ENCODE measurements at regions not wholly inside any gene's neighbourhood (a gene's known extent, or its start where the extent isn't known, plus 50 kb on each side); places are given as distances from the start of the nearest gene placed in this dataset.
"Not testable (repeated sequence)": the region's sequence is repeated elsewhere in the genome, so short reads cannot be mapped to it uniquely, and the experiment has no call there.

- Histone ChIP-seq H3K4me2 (no peak overlapping the region), H3K36me3 (ENCODE audit: low read depth) (no peaks in the 10 kb centered on the region), H3K9me3 (ENCODE audit: insufficient read depth, low read depth) (no peaks in the 10 kb centered on the region), H3K4me1 (replicated peaks; ENCODE audit: insufficient read depth) (no peaks in the 10 kb centered on the region), H4K20me1 (ENCODE audit: insufficient read depth) (no peaks in the 10 kb centered on the region), H2AFZ (no peak overlapping the region), H3K9me2 (ENCODE audit: insufficient read depth) (no peaks in the 10 kb centered on the region), H3K27ac (no peak overlapping the region), H3K79me2 (ENCODE audit: low read depth) (no peaks in the 10 kb centered on the region), H3K4me3 (no peak overlapping the region), H3F3A (ENCODE audit: insufficient read depth, low read depth) (no peaks in the 10 kb centered on the region), H3K27me3 (ENCODE audit: insufficient read depth, low read depth) (no peaks in the 10 kb centered on the region)
- CTCF ChIA-PET: no interaction called here
- no TSS peak for BruUV-seq (replicated peaks)
- POLR2A ChIA-PET (ENCODE audit: unreplicated experiment): no interaction called here
- DNase-seq: peak in 1 of 2 experiments; percentile 28
- intact Hi-C loops (cut with micrococcal nuclease; ENCODE audit: unreplicated experiment): no loop called here
- TF ChIP-seq, protein P1, sequence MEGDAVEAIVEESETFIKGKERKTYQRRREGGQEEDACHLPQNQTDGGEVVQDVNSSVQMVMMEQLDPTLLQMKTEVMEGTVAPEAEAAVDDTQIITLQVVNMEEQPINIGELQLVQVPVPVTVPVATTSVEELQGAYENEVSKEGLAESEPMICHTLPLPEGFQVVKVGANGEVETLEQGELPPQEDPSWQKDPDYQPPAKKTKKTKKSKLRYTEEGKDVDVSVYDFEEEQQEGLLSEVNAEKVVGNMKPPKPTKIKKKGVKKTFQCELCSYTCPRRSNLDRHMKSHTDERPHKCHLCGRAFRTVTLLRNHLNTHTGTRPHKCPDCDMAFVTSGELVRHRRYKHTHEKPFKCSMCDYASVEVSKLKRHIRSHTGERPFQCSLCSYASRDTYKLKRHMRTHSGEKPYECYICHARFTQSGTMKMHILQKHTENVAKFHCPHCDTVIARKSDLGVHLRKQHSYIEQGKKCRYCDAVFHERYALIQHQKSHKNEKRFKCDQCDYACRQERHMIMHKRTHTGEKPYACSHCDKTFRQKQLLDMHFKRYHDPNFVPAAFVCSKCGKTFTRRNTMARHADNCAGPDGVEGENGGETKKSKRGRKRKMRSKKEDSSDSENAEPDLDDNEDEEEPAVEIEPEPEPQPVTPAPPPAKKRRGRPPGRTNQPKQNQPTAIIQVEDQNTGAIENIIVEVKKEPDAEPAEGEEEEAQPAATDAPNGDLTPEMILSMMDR (conservative IDR thresholded peaks at IDR 0.05): no peak
- TF ChIP-seq EZH2 (IDR thresholded peaks at IDR 0.05; ENCODE audit: low read depth): no peak
Measured at GRCh38 chr1:96464991-96465390, 256.6 kb upstream of the PTBP2 start.

DNA sequence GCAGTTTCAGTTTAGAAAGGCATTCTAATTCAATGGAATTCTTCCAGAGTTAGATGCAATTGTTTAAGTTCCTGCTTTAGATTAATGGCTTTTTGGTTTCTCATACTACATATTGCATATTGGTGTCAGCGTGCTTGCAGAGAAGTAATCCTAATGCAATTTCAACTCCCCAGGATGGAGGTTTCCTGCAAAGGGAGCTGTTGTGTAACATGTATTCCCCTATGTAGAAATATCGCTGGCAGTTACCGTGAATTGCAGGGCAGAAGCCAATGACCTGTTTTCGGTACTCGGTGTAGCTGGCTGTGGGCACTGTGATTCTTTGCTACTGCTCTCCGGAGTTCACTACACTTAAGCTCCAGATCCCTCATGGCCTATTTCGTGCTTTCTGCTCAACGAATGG lies 256.1 kb upstream of the PTBP2 start:
- Histone ChIP-seq H3F3A (ENCODE audit: insufficient read depth, low read depth) (no peaks in the 10 kb centered on the region), H3K4me2 (no peak overlapping the region), H3K9me2 (ENCODE audit: insufficient read depth) (no peaks in the 10 kb centered on the region), H3K4me1 (replicated peaks; ENCODE audit: insufficient read depth) (no peaks in the 10 kb centered on the region), H2AFZ (no peak overlapping the region), H3K27me3 (ENCODE audit: insufficient read depth, low read depth) (no peaks in the 10 kb centered on the region), H3K79me2 (ENCODE audit: low read depth) (no peaks in the 10 kb centered on the region), H3K27ac (no peak overlapping the region), H3K9me3 (ENCODE audit: insufficient read depth, low read depth) (no peaks in the 10 kb centered on the region), H3K36me3 (ENCODE audit: low read depth) (no peaks in the 10 kb centered on the region), H4K20me1 (ENCODE audit: insufficient read depth) (no peaks in the 10 kb centered on the region), H3K4me3 (no peak overlapping the region)
- peak in 1 of 2 experiments; percentile 21 for DNase-seq
- ChIA-PET POLR2A (ENCODE audit: unreplicated experiment) (no interaction called here), CTCF (no interaction called here)
- TF ChIP-seq, protein P1 (conservative IDR thresholded peaks at IDR 0.05): no peak
- no peak for TF ChIP-seq EZH2 (IDR thresholded peaks at IDR 0.05; ENCODE audit: low read depth)
- BruUV-seq (replicated peaks): no TSS peak
- intact Hi-C loops (cut with micrococcal nuclease; ENCODE audit: unreplicated experiment): no loop called here

DNA sequence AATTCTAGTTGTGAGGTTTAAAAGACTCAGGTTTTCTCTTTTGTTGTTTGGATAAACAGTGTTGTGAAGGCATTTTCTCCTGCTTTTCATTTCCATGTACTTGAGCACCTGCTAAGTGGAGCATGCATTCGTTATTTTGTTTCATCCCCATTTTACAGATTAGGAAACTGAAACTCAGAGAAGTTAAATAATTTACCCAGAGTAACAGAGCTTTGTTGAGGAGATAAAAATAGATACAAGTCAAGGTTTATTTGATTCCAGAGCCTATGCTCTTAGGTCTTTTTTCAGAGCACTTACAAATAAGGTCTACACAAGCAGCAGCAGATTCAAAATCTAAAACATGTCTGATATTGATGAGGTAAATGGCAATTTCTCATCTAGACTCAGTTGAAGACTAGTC lies 254.7 kb upstream of the PTBP2 start:
- Histone ChIP-seq H3K4me3 (no peak overlapping the region), H3F3A (ENCODE audit: insufficient read depth, low read depth) (no peaks in the 10 kb centered on the region), H2AFZ (no peak overlapping the region), H3K9me2 (ENCODE audit: insufficient read depth) (no peaks in the 10 kb centered on the region), H3K4me2 (no peak overlapping the region), H3K27me3 (ENCODE audit: insufficient read depth, low read depth) (no peaks in the 10 kb centered on the region), H3K4me1 (replicated peaks; ENCODE audit: insufficient read depth) (no peaks in the 10 kb centered on the region), H4K20me1 (ENCODE audit: insufficient read depth) (no peaks in the 10 kb centered on the region), H3K79me2 (ENCODE audit: low read depth) (no peaks in the 10 kb centered on the region), H3K9me3 (ENCODE audit: insufficient read depth, low read depth) (no peaks in the 10 kb centered on the region), H3K36me3 (ENCODE audit: low read depth) (no peaks in the 10 kb centered on the region), H3K27ac (no peak overlapping the region)
- no peak for TF ChIP-seq EZH2 (IDR thresholded peaks at IDR 0.05; ENCODE audit: low read depth)
- TF ChIP-seq, protein P1 (conservative IDR thresholded peaks at IDR 0.05): no peak
- no TSS peak for BruUV-seq (replicated peaks)
- intact Hi-C loops (cut with micrococcal nuclease; ENCODE audit: unreplicated experiment): no loop called here
- DNase-seq: no peak
- CTCF ChIA-PET: no interaction called here
- POLR2A ChIA-PET (ENCODE audit: unreplicated experiment): no interaction called here

GRCh38 chr1:96469726-96470125 lies 251.9 kb upstream of the PTBP2 start:
- CTCF ChIA-PET; H4K20me1 ChIP-seq (ENCODE audit: insufficient read depth); POLR2A ChIA-PET (ENCODE audit: unreplicated experiment); H3F3A ChIP-seq (ENCODE audit: insufficient read depth, low read depth); H3K9me2 ChIP-seq (ENCODE audit: insufficient read depth); BruUV-seq (replicated peaks); H3K36me3 ChIP-seq (ENCODE audit: low read depth); H2AFZ ChIP-seq; intact Hi-C loops (cut with micrococcal nuclease; ENCODE audit: unreplicated experiment); H3K4me3 ChIP-seq; H3K9me3 ChIP-seq (ENCODE audit: insufficient read depth, low read depth); H3K4me1 ChIP-seq (replicated peaks; ENCODE audit: insufficient read depth); H3K79me2 ChIP-seq (ENCODE audit: low read depth); DNase-seq; H3K27ac ChIP-seq; H3K4me2 ChIP-seq; H3K27me3 ChIP-seq (ENCODE audit: insufficient read depth, low read depth): not testable (repeated sequence)

Measured in PC-9 (cell line).